ENCODE measurements at regions not wholly inside any gene's neighbourhood (a gene's known extent, or its start where the extent isn't known, plus 50 kb on each side); places are given as distances from the start of the nearest gene placed in this dataset.

DNA sequence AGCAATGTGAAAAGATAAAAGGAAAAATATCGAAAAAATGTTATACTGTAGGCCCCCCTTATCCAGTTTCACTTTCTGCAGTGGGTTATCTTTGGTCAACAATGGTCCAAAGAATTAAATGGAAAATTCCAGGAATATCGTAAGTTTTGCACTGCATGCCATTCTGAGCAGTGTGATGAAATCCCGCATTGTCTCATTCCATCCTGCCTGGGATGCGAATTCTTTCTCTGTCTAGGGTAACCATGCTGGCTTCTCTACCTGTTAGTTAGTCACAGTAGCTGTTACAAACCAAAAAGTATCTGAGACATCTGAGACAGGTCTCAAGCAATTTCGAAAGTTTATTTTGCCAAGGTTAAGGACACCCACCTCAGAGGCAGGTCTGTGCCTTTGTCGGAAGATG is 170.3 kb downstream of the COX18 start:
- peaks cover 0 to 2% (median 2%) of the 10 kb centered on the region in 3 donors for H3K27me3 Mint-ChIP-seq (ENCODE audit: low read depth in 3 of 3)
- H3K4me1 Mint-ChIP-seq, result no peaks in the 10 kb centered on the region
- intact Hi-C loops (cut with micrococcal nuclease), result no loop called here
- H3K4me3 Mint-ChIP-seq, result no peak overlapping the region
- Histone ChIP-seq H3K79me2 (ENCODE audit: insufficient read depth, low read length) (no peaks in the 10 kb centered on the region), H3K27ac (ENCODE audit: low read depth in 1 of 2, low read length in 2 of 2) (no peak overlapping the region), H3K9me3 (replicated peaks in 1 of 2; ENCODE audit: control insufficient read depth in 1 of 2, insufficient read depth in 1 of 2, low read length in 2 of 2) (peaks cover 0 to 8% of the 10 kb centered on the region in 2 donors), H3K4me1 (ENCODE audit: control insufficient read depth in 1 of 2, insufficient read depth in 2 of 2, low read length in 2 of 2) (no peaks in the 10 kb centered on the region), H3K36me3 (replicated peaks in 1 of 2; ENCODE audit: control insufficient read depth in 1 of 2, insufficient read depth in 2 of 2, low read length in 2 of 2) (no peaks in the 10 kb centered on the region), H3K27me3 (ENCODE audit: control insufficient read depth in 2 of 2, insufficient read depth in 2 of 2, low read length in 2 of 2) (no peaks in the 10 kb centered on the region), H4K20me1 (ENCODE audit: insufficient read depth, low read length) (no peaks in the 10 kb centered on the region), H2AFZ (ENCODE audit: insufficient read depth, low read depth, low read length, poor library complexity, severe bottlenecking) (no peak overlapping the region), H3K4me2 (replicated peaks; ENCODE audit: extremely low read depth, low read length, poor library complexity, severe bottlenecking) (no peak overlapping the region), H3K9ac (ENCODE audit: insufficient read depth, low read length, poor library complexity, severe bottlenecking) (no peak overlapping the region), H3K4me3 (replicated peaks in 1 of 3; ENCODE audit: low read depth in 2 of 3, low read length in 3 of 3) (no peak overlapping the region)
- H3K36me3 Mint-ChIP-seq, result no peaks in the 10 kb centered on the region
- 98% methylated on average over 4 of the region's 6 CpGs for WGBS (ENCODE audit: insufficient coverage)
- TF ChIP-seq, protein P1, sequence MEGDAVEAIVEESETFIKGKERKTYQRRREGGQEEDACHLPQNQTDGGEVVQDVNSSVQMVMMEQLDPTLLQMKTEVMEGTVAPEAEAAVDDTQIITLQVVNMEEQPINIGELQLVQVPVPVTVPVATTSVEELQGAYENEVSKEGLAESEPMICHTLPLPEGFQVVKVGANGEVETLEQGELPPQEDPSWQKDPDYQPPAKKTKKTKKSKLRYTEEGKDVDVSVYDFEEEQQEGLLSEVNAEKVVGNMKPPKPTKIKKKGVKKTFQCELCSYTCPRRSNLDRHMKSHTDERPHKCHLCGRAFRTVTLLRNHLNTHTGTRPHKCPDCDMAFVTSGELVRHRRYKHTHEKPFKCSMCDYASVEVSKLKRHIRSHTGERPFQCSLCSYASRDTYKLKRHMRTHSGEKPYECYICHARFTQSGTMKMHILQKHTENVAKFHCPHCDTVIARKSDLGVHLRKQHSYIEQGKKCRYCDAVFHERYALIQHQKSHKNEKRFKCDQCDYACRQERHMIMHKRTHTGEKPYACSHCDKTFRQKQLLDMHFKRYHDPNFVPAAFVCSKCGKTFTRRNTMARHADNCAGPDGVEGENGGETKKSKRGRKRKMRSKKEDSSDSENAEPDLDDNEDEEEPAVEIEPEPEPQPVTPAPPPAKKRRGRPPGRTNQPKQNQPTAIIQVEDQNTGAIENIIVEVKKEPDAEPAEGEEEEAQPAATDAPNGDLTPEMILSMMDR (IDR thresholded peaks at IDR 0.05), result no peak
- no peak overlapping the region for H3K27ac Mint-ChIP-seq
- H3K9me3 Mint-ChIP-seq, result peaks cover 0 to 9% (median 3%) of the 10 kb centered on the region in 7 donors
- no peak for DNase-seq

DNA sequence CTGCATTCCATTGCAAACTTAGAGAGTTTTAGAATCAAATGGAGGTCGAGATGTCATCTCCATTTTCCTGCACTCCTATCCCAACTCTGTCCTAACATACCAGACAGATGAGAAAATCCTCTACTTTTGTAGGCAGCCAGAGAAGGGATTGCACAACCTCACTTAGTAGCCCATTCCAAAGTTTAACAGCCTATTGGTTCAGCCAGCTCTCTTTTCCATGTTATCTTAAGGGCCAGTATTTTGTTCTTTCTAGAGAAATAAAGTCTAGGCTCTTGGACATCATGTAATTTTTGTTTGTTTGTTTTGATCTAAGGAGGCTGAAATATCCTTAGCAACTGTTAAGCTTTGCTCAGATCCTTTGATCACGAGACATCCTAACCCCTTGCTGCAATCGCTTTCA is 173.0 kb downstream of the COX18 start:
- Histone ChIP-seq H3K4me3 (replicated peaks in 1 of 3; ENCODE audit: low read depth in 2 of 3, low read length in 3 of 3) (no peak overlapping the region), H3K4me1 (ENCODE audit: control insufficient read depth in 1 of 2, insufficient read depth in 2 of 2, low read length in 2 of 2) (no peaks in the 10 kb centered on the region), H3K9ac (ENCODE audit: insufficient read depth, low read length, poor library complexity, severe bottlenecking) (no peak overlapping the region), H4K20me1 (ENCODE audit: insufficient read depth, low read length) (no peaks in the 10 kb centered on the region), H3K4me2 (replicated peaks; ENCODE audit: extremely low read depth, low read length, poor library complexity, severe bottlenecking) (no peak overlapping the region), H3K27ac (ENCODE audit: low read depth in 1 of 2, low read length in 2 of 2) (no peak overlapping the region), H3K36me3 (replicated peaks in 1 of 2; ENCODE audit: control insufficient read depth in 1 of 2, insufficient read depth in 2 of 2, low read length in 2 of 2) (no peaks in the 10 kb centered on the region), H2AFZ (ENCODE audit: insufficient read depth, low read depth, low read length, poor library complexity, severe bottlenecking) (no peak overlapping the region), H3K9me3 (replicated peaks in 1 of 2; ENCODE audit: control insufficient read depth in 1 of 2, insufficient read depth in 1 of 2, low read length in 2 of 2) (peaks cover 0 to 8% of the 10 kb centered on the region in 2 donors), H3K79me2 (ENCODE audit: insufficient read depth, low read length) (no peaks in the 10 kb centered on the region), H3K27me3 (ENCODE audit: control insufficient read depth in 2 of 2, insufficient read depth in 2 of 2, low read length in 2 of 2) (no peaks in the 10 kb centered on the region)
- Mint-ChIP-seq H3K4me1 (no peaks in the 10 kb centered on the region), H3K9me3 (peaks cover 0 to 9% (median 2%) of the 10 kb centered on the region in 7 donors), H3K27me3 (ENCODE audit: low read depth in 3 of 3) (peaks cover 0 to 3% (median 2%) of the 10 kb centered on the region in 3 donors), H3K27ac (no peak overlapping the region), H3K4me3 (no peak overlapping the region), H3K36me3 (no peaks in the 10 kb centered on the region)
- DNase-seq, result no peak
- whole genome bisulfite sequencing (ENCODE audit: insufficient coverage), result 90% methylated on average over 2 of the region's 3 CpGs
- TF ChIP-seq, protein P1 (IDR thresholded peaks at IDR 0.05), result no peak
- intact Hi-C loops (cut with micrococcal nuclease), result no loop called here
